ENCODE measurements at regions not wholly inside any gene's neighbourhood (a gene's known extent, or its start where the extent isn't known, plus 50 kb on each side); places are given as distances from the start of the nearest gene placed in this dataset.
"Not testable (repeated sequence)": the region's sequence is repeated elsewhere in the genome, so short reads cannot be mapped to it uniquely, and the experiment has no call there.

DNA sequence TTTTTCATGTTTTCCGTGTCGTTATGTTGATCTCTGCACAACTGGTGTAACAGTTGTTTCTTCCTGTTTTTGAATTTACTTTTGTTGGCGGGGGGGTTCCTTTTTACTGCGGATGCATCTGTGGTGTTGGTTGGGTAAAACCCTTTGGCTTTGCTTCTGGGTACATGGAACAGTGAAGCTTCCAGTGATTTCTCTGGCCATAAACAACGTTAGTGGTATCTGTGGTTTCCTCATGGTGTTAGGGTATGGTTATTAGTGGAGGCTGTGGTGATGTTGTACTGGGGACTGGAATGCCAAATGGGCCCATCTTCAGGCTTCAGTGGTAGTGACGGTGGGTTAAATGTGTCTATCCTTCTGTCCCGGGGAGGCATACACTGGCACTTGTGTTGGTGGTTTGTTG lies 285.4 kb upstream of the ZNF804A start:
- POLR2A ChIA-PET = no interaction called here
- CTCF ChIA-PET = interaction anchor here (1.1 kb wide), 1 partner anchor 12 kb away, joined by 3 read pairs; no protein-coding TSS in a partner anchor

DNA sequence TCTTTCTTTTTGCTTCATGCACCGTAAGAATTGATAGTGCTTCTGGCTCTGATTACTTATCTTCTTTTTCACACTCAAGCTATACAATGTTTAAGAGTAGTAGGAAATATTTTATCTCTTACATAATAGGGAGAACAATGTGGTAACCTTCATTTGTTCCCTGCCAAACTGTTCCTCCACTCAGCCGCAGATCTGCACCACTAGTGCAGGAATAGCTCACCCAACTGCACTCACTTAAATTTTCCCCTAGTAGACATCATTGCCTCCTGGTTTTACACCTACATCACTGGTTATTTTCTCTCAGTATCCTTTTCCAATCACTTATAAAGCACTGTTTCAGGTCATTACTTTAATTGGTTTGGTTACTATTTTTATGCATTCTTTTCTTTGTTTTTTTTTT lies 283.5 kb upstream of the ZNF804A start:
- ChIA-PET CTCF (no interaction called here), POLR2A (no interaction called here)
- no peak for TF ChIP-seq CTCF (IDR thresholded peaks at IDR 0.05; ENCODE audit: low read depth, low read length)

More for the DNA sequence above, 285.4 kb upstream of the ZNF804A start:
- Histone ChIP-seq H3K27me3 (ENCODE audit: control insufficient read depth, insufficient read depth, low read length) (no peaks in the 10 kb centered on the region), H3K27ac (ENCODE audit: low read depth, low read length) (no peak overlapping the region), H3K4me3 (ENCODE audit: low read depth, low read length) (no peak overlapping the region), H3K9me3 (ENCODE audit: control insufficient read depth, insufficient read depth, low read length) (no peaks in the 10 kb centered on the region)
- no peak for TF ChIP-seq CTCF (IDR thresholded peaks at IDR 0.05; ENCODE audit: low read depth, low read length)
- no peak for DNase-seq (ENCODE audit: low read depth, low spot score)

GRCh38 chr2:184316921-184317320 lies 281.4 kb upstream of the ZNF804A start:
- ChIA-PET POLR2A (no interaction called here), CTCF (no interaction called here)
- TF ChIP-seq CTCF (IDR thresholded peaks at IDR 0.05; ENCODE audit: low read depth, low read length) = no peak
- Histone ChIP-seq H3K4me3 (ENCODE audit: low read depth, low read length) (no peak overlapping the region), H3K27ac (ENCODE audit: low read depth, low read length) (no peak overlapping the region), H3K9me3 (ENCODE audit: control insufficient read depth, insufficient read depth, low read length) (no peaks in the 10 kb centered on the region), H3K27me3 (ENCODE audit: control insufficient read depth, insufficient read depth, low read length) (no peaks in the 10 kb centered on the region)
- no peak for DNase-seq (ENCODE audit: low read depth, low spot score)

More for the DNA sequence above, 283.5 kb upstream of the ZNF804A start:
- Histone ChIP-seq H3K4me3 (ENCODE audit: low read depth, low read length) (no peak overlapping the region), H3K9me3 (ENCODE audit: control insufficient read depth, insufficient read depth, low read length) (no peaks in the 10 kb centered on the region), H3K27me3 (ENCODE audit: control insufficient read depth, insufficient read depth, low read length) (no peaks in the 10 kb centered on the region), H3K27ac (ENCODE audit: low read depth, low read length) (no peak overlapping the region)
- DNase-seq (ENCODE audit: low read depth, low spot score) = no peak

GRCh38 chr2:184322615-184323014 lies 275.7 kb upstream of the ZNF804A start:
- Histone ChIP-seq H3K27me3 (ENCODE audit: control insufficient read depth, insufficient read depth, low read length) (no peaks in the 10 kb centered on the region), H3K9me3 (ENCODE audit: control insufficient read depth, insufficient read depth, low read length) (no peaks in the 10 kb centered on the region; the same call in 1 of the 2 replicates), H3K4me3 (ENCODE audit: low read depth, low read length) (no peak overlapping the region), H3K27ac (ENCODE audit: low read depth, low read length) (no peak overlapping the region)
- DNase-seq (ENCODE audit: low read depth, low spot score) = no peak
- ChIA-PET CTCF (no interaction called here), POLR2A (no interaction called here)
- no peak for TF ChIP-seq CTCF (IDR thresholded peaks at IDR 0.05; ENCODE audit: low read depth, low read length)

DNA sequence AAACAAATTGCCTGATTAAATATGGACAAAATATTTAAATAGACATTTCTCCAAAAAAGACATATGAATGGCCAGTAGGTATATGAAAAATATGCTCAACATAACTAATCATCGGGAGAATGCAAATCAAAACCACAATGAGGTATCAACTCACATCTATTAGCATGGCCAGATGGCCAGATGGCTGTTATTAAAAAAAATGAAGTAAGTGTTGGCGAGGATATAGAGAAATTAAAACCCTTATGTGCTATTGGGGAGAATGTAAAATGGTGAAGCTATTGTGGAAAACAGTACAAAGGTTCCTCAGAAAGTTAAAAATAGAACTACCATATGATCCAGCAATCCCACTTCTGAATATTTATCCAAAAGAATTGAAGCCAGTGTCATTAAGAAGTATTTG lies 272.3 kb upstream of the ZNF804A start:
- CTCF ChIA-PET = no interaction called here
- TF ChIP-seq CTCF (IDR thresholded peaks at IDR 0.05; ENCODE audit: low read depth, low read length) = no peak
- DNase-seq (ENCODE audit: low read depth, low spot score) = no peak
- Histone ChIP-seq H3K4me3 (ENCODE audit: low read depth, low read length) (no peak overlapping the region), H3K27ac (ENCODE audit: low read depth, low read length) (no peak overlapping the region), H3K27me3 (ENCODE audit: control insufficient read depth, insufficient read depth, low read length) (no peaks in the 10 kb centered on the region), H3K9me3 (ENCODE audit: control insufficient read depth, insufficient read depth, low read length) (peaks cover 12% of the 10 kb centered on the region)
- POLR2A ChIA-PET = no interaction called here

DNA sequence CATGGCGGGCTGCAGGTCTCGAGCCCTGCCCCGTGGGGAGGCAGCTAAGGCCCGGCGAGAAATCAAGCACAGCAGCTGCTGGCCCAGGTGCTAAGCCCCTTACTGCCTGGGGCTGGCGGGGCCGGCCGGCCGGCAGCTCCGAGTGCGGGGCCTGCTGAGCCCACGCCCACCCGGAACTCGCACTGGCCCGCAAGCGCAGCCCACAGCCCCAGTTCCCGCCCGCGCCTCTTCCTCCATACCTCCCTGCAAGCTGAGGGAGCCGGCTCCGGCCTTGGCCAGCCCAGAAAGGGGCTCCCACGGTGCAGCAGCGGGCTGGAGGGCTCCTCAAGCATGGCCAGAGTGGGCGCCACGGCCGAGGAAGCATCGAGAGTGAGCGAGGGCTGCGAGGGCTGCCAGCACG lies 270.5 kb upstream of the ZNF804A start:
- H3K27me3 ChIP-seq (ENCODE audit: control insufficient read depth, insufficient read depth, low read length); CTCF ChIA-PET; POLR2A ChIA-PET; H3K27ac ChIP-seq (ENCODE audit: low read depth, low read length); DNase-seq (ENCODE audit: low read depth, low spot score); H3K4me3 ChIP-seq (ENCODE audit: low read depth, low read length): not testable (repeated sequence)
- peaks cover 12% of the 10 kb centered on the region for H3K9me3 ChIP-seq (ENCODE audit: control insufficient read depth, insufficient read depth, low read length)

DNA sequence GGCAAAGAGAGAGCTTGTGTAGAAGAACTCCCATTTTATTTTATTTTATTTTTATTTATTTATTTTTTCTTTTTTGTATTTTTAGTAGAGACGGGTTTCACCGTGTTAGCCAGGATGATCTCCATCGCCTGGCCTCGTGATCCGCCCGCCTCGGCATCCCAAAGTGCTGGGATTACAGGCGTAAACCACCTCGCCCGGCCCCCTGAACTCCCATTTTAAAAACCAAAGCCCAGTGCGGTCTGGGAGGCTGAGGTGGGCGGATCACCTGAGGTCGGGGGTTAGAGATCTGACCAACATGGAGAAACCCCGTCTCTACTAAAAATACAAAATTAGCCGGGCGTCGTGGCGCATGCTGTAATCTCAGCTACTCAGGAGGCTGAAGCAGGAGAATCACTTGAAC lies 267.8 kb upstream of the ZNF804A start:
- POLR2A ChIA-PET; H3K27ac ChIP-seq (ENCODE audit: low read depth, low read length); H3K4me3 ChIP-seq (ENCODE audit: low read depth, low read length); CTCF ChIA-PET; DNase-seq (ENCODE audit: low read depth, low spot score); H3K27me3 ChIP-seq (ENCODE audit: control insufficient read depth, insufficient read depth, low read length): not testable (repeated sequence)
- H3K9me3 ChIP-seq (ENCODE audit: control insufficient read depth, insufficient read depth, low read length) = peaks cover 12% of the 10 kb centered on the region
